Trophoblast cell (in vitro differentiated cells and primary cell): ENCODE measurements at regions not wholly inside any gene's neighbourhood (a gene's known extent, or its start where the extent isn't known, plus 50 kb on each side); places are given as distances from the start of the nearest gene placed in this dataset.

Experiments
- DNase-seq, 2 donors: peaks; one replicate each; pipeline ENCODE4 v3.0.0-alpha.2; 2016
- H2AFZ ChIP-seq: 2 replicates; pipeline ENCODE4 v1.6.1; 2013; ENCODE audit warnings: low read length, moderate library complexity, mild to moderate bottlenecking; ENCODE audit not compliant: insufficient read depth, poor library complexity
- H2AK5ac ChIP-seq: 2 replicates; pipeline ENCODE4 v1.6.1; 2013; ENCODE audit warnings: mild to moderate bottlenecking, low read length
- H2BK120ac ChIP-seq: 2 replicates; pipeline ENCODE4 v1.6.1; 2013; ENCODE audit warnings: low read length, mild to moderate bottlenecking, moderate library complexity; ENCODE audit not compliant: insufficient read depth, poor library complexity
- H2BK12ac ChIP-seq: 2 replicates; pipeline ENCODE4 v1.6.1; 2013; ENCODE audit warnings: mild to moderate bottlenecking, low read length, moderate library complexity
- H2BK5ac ChIP-seq: 2 replicates; pipeline ENCODE4 v1.6.1; 2013; ENCODE audit warnings: low read length, low read depth, moderate library complexity, mild to moderate bottlenecking; ENCODE audit not compliant: poor library complexity
- H3K14ac ChIP-seq: 2 replicates; pipeline ENCODE4 v1.6.1; 2013; ENCODE audit warnings: mild to moderate bottlenecking, low read length
- H3K18ac ChIP-seq: 2 replicates; pipeline ENCODE4 v1.6.1; 2013; ENCODE audit warnings: mild to moderate bottlenecking, low read length
- H3K23ac ChIP-seq: 2 replicates; pipeline ENCODE4 v1.6.1; 2013; ENCODE audit warnings: low read length
- H3K27ac ChIP-seq: 2 replicates; pipeline ENCODE4 v1.5.1; 2013; ENCODE audit warnings: low read depth, mild to moderate bottlenecking, inconsistent platforms, low read length, moderate library complexity
- H3K27me3 ChIP-seq: 2 replicates; pipeline ENCODE4 v1.6.1; 2013; ENCODE audit warnings: inconsistent platforms, mild to moderate bottlenecking, low read length, moderate library complexity; ENCODE audit not compliant: insufficient read depth
- H3K36me3 ChIP-seq, 2 experiments: 1 replicate in 1 of 2; 2 replicates in 1 of 2; pipeline ENCODE4 v1.6.1; 2013; ENCODE audit warnings: low read length in 2 of 2, mild to moderate bottlenecking in 2 of 2, moderate library complexity in 1 of 2; ENCODE audit not compliant: insufficient read depth in 2 of 2, control insufficient read depth in 1 of 2
- H3K4ac ChIP-seq: 2 replicates; pipeline ENCODE4 v1.6.1; 2013; ENCODE audit warnings: low read depth, mild to moderate bottlenecking, low read length, moderate library complexity
- H3K4me1 ChIP-seq, 2 experiments: 1 replicate in 1 of 2; 2 replicates in 1 of 2; pipeline ENCODE4 v1.6.1; 2013; ENCODE audit warnings: low read length in 2 of 2, mild to moderate bottlenecking in 2 of 2, moderate library complexity in 1 of 2; ENCODE audit not compliant: insufficient read depth in 2 of 2, control insufficient read depth in 1 of 2
- H3K4me2 ChIP-seq: 2 replicates; pipeline ENCODE4 v1.6.1; 2013; ENCODE audit warnings: inconsistent platforms, mild to moderate bottlenecking, low read length, moderate library complexity
- H3K4me3 ChIP-seq: 2 replicates; pipeline ENCODE4 v1.5.1; 2013; ENCODE audit warnings: mild to moderate bottlenecking, low read depth, low read length, inconsistent platforms
- H3K79me1 ChIP-seq: one replicate; pipeline ENCODE4 v1.6.1; 2013; ENCODE audit warnings: low read length
- H3K79me2 ChIP-seq: 2 replicates; pipeline ENCODE4 v1.6.1; 2013; ENCODE audit warnings: low read length, mild to moderate bottlenecking; ENCODE audit not compliant: control insufficient read depth, insufficient read depth, poor library complexity
- H3K9ac ChIP-seq: 2 replicates; pipeline ENCODE4 v1.6.1; 2013; ENCODE audit warnings: mild to moderate bottlenecking, low read length
- H3K9me3 ChIP-seq: 2 replicates; pipeline ENCODE4 v1.6.1; 2013; ENCODE audit warnings: low read depth, mild to moderate bottlenecking, control low read depth, inconsistent platforms, low read length; ENCODE audit not compliant: insufficient read depth
- H4K12ac ChIP-seq: 2 replicates; pipeline ENCODE4 v1.6.1; 2013; ENCODE audit warnings: low read depth, mild to moderate bottlenecking, low read length, moderate library complexity
- H4K8ac ChIP-seq: 2 replicates; pipeline ENCODE4 v1.6.1; 2013; ENCODE audit warnings: low read depth, mild to moderate bottlenecking, low read length, moderate library complexity
- H4K91ac ChIP-seq: one replicate; pipeline ENCODE4 v1.6.1; 2013; ENCODE audit warnings: low read depth, mild to moderate bottlenecking, low read length, moderate library complexity
- WGBS: extraction: QIAGEN DNeasy Blood & Tissue Kit; methylation state at CpG from one replicate; pipeline ENCODE4 v1.1.7; 2013; ENCODE audit warnings: missing lambda C conversion rate; ENCODE audit not compliant: insufficient read length, insufficient coverage; ENCODE audit errors: extremely low coverage; 5-methylcytosine and 5-hydroxymethylcytosine counted together

DNA sequence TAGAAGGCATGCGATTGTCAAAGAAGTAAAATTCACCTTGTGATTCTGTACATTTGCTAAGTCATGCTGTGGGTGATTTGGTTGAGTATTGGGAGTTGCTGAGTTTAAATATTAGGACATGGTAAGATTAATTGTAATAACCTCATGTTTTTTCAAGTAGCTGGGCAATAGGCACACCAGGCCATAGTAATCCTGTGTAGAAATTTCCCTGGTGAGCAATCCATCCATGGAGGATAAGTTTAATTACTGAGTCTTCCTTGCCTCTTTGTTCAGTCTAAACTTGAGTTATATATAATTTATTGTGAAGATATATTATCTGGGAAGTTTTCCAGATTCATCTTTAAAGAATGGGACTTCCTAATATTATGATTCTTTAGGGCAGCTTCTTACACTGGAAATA, 221.1 kb upstream of the NUDT12 start:
- H3K4me2 ChIP-seq, result no peak overlapping the region
- no CpG with 5 or more reads among the region's 1 CpG for WGBS
- H3K4me1 ChIP-seq, result no peaks in the 10 kb centered on the region
- no peak overlapping the region for H2AFZ ChIP-seq
- no peak overlapping the region for H4K91ac ChIP-seq
- H3K14ac ChIP-seq, result no peak overlapping the region
- H3K27ac ChIP-seq, result no peak overlapping the region
- no peak for DNase-seq
- H2AK5ac ChIP-seq, result no peak overlapping the region
- peaks cover 2% of the 10 kb centered on the region for H3K9me3 ChIP-seq
- H2BK120ac ChIP-seq, result no peak overlapping the region
- no peak overlapping the region for H4K8ac ChIP-seq
- no peak overlapping the region for H3K9ac ChIP-seq
- no peak overlapping the region for H2BK5ac ChIP-seq
- no peaks in the 10 kb centered on the region for H3K36me3 ChIP-seq
- H3K27me3 ChIP-seq, result no peaks in the 10 kb centered on the region
- no peak overlapping the region for H3K4me3 ChIP-seq
- H3K18ac ChIP-seq, result no peak overlapping the region
- no peak overlapping the region for H4K12ac ChIP-seq
- no peak overlapping the region for H3K23ac ChIP-seq
- H3K79me2 ChIP-seq, result no peaks in the 10 kb centered on the region
- no peak overlapping the region for H3K4ac ChIP-seq
- H2BK12ac ChIP-seq, result no peak overlapping the region
- no peaks in the 10 kb centered on the region for H3K79me1 ChIP-seq

DNA sequence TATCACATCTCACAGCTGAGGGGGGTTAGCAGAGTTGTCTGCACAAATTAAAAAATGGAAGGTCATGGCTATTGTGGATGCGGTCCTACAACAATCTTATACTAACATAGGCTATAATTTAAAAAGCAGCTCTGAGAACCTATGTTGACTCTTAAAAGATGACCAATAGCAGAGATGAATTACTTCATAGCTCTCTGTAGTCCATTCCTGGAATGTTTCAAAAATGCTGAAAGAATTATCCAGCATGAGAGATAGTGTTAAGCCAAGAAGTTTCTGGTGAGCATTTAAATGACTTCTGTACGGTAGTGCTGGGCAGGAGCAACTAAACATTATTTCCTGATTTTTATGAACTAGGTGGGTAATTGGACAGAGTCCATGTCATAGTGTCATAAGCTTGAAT, 218.2 kb upstream of the NUDT12 start:
- no peak overlapping the region for H3K27ac ChIP-seq
- H3K4me2 ChIP-seq, result no peak overlapping the region
- H4K91ac ChIP-seq, result no peak overlapping the region
- H4K12ac ChIP-seq, result no peak overlapping the region
- no peaks in the 10 kb centered on the region for H3K4me1 ChIP-seq
- no peaks in the 10 kb centered on the region for H3K27me3 ChIP-seq
- H4K8ac ChIP-seq, result no peak overlapping the region
- no peak overlapping the region for H3K14ac ChIP-seq
- no peak overlapping the region for H2AFZ ChIP-seq
- no peak overlapping the region for H2BK5ac ChIP-seq
- no peak overlapping the region for H3K4me3 ChIP-seq
- H3K9me3 ChIP-seq, result peaks cover 2% of the 10 kb centered on the region
- H3K36me3 ChIP-seq, result no peaks in the 10 kb centered on the region
- no peak overlapping the region for H3K4ac ChIP-seq
- H3K23ac ChIP-seq, result no peak overlapping the region
- no peak overlapping the region for H2BK12ac ChIP-seq
- H3K18ac ChIP-seq, result no peak overlapping the region
- H3K79me1 ChIP-seq, result no peaks in the 10 kb centered on the region
- H3K79me2 ChIP-seq, result no peaks in the 10 kb centered on the region
- H2AK5ac ChIP-seq, result no peak overlapping the region
- WGBS, result no CpG with 5 or more reads among the region's 2 CpGs
- H2BK120ac ChIP-seq, result no peak overlapping the region
- no peak overlapping the region for H3K9ac ChIP-seq
- peak in 1 of 2 donors; percentile 34 for DNase-seq

DNA sequence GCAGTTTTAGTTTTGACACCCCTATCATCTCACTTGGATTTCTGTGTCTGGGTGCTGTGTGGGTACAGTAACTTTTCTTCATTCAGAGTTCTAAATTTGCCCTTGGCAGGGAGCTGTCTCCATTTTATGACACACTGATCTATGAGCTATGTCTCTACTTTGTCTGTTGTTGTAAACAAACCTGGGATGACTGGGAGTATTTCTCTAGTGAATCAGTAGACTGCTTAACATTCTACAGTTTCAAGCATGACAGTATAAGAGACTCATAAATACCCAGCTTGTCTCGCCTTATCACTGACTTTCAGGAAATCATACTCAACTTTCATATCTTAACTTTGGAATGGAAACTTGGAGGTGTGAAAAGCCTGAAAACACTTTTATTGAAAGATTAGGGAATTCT, 212.1 kb upstream of the NUDT12 start:
- no peak overlapping the region for H2BK120ac ChIP-seq
- no peak overlapping the region for H3K4me2 ChIP-seq
- H3K4me1 ChIP-seq, result no peaks in the 10 kb centered on the region
- H3K9ac ChIP-seq, result no peak overlapping the region
- no peak overlapping the region for H3K4me3 ChIP-seq
- H3K36me3 ChIP-seq, result no peaks in the 10 kb centered on the region
- no peaks in the 10 kb centered on the region for H3K79me2 ChIP-seq
- peaks cover 2% of the 10 kb centered on the region for H3K9me3 ChIP-seq
- no CpG with 5 or more reads among the region's 1 CpG for WGBS
- no peak overlapping the region for H2AFZ ChIP-seq
- no peaks in the 10 kb centered on the region for H3K27me3 ChIP-seq
- H3K4ac ChIP-seq, result no peak overlapping the region
- H3K14ac ChIP-seq, result no peak overlapping the region
- no peak overlapping the region for H4K91ac ChIP-seq
- no peak overlapping the region for H3K18ac ChIP-seq
- H3K79me1 ChIP-seq, result no peaks in the 10 kb centered on the region
- H3K23ac ChIP-seq, result no peak overlapping the region
- no peak overlapping the region for H2BK5ac ChIP-seq
- H2BK12ac ChIP-seq, result no peak overlapping the region
- peak; percentile 0 to 66 for DNase-seq
- H3K27ac ChIP-seq, result no peak overlapping the region
- no peak overlapping the region for H4K12ac ChIP-seq
- no peak overlapping the region for H2AK5ac ChIP-seq
- H4K8ac ChIP-seq, result no peak overlapping the region

DNA sequence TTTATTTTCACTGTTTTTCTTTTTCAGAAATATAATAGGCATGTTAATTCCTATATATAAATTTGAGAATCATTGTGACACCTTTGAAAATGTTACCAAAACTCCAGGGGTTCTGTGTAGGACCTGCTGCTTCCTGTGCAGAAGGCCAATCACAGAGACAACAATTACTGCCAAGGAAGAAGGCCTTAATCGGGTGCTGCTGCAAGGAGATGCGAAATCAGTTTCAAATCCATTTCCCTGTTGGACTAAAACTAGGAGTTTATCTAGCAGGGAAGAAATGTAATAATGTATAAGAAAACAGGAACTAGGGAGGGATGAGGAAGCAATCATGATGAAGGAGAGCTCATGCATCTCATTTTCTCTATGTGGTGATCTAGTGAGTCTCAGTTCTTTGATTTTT, 209.7 kb upstream of the NUDT12 start:
- Histone ChIP-seq H2BK120ac (no peak overlapping the region), H3K79me1 (no peaks in the 10 kb centered on the region), H3K23ac (no peak overlapping the region), H3K4ac (no peak overlapping the region), H4K8ac (no peak overlapping the region), H3K4me2 (no peak overlapping the region), H3K27ac (no peak overlapping the region), H3K18ac (no peak overlapping the region), H3K27me3 (no peaks in the 10 kb centered on the region), H2AFZ (no peak overlapping the region), H3K4me1 (no peaks in the 10 kb centered on the region), H3K9me3 (no peaks in the 10 kb centered on the region), H4K91ac (no peak overlapping the region), H2BK12ac (no peak overlapping the region), H2BK5ac (no peak overlapping the region), H3K79me2 (no peaks in the 10 kb centered on the region), H3K4me3 (no peak overlapping the region), H3K9ac (no peak overlapping the region), H4K12ac (no peak overlapping the region), H3K14ac (no peak overlapping the region), H2AK5ac (no peak overlapping the region), H3K36me3 (no peaks in the 10 kb centered on the region)
- WGBS, result no CpG with 5 or more reads among the region's 2 CpGs
- no peak for DNase-seq
